OCI-LY1 (cell line): ENCODE measurements at regions not wholly inside any gene's neighbourhood (a gene's known extent, or its start where the extent isn't known, plus 50 kb on each side); places are given as distances from the start of the nearest gene placed in this dataset.
"Not testable (repeated sequence)": the region's sequence is repeated elsewhere in the genome, so short reads cannot be mapped to it uniquely, and the experiment has no call there.

Experiments
- H2AFZ ChIP-seq: fragments of 200-600 bp; sonication (generic), shearing (Covaris generic); 2 replicates; pipeline ENCODE4 v1.6.0; 2014; ENCODE audit warnings: antibody characterized with exemption, mild to moderate bottlenecking, low read length
- H3F3A ChIP-seq: fragments of 200-600 bp; sonication (generic), shearing (Covaris generic); 2 replicates; pipeline ENCODE4 v1.6.0; 2014; ENCODE audit warnings: mild to moderate bottlenecking, antibody characterized with exemption, low read length, moderate library complexity; ENCODE audit not compliant: insufficient read depth
- H3K27ac ChIP-seq: fragments of 200-600 bp; sonication (generic); 2 replicates; pipeline ENCODE4 v1.5.1; 2014; ENCODE audit warnings: low read length, mixed run types, mild to moderate bottlenecking, low read depth; ENCODE audit not compliant: poor library complexity, severe bottlenecking
- H3K27me3 ChIP-seq: fragments of 200-600 bp; sonication (generic); 2 replicates; pipeline ENCODE4 v1.6.0; 2014; ENCODE audit warnings: antibody characterized with exemption, mild to moderate bottlenecking, low read length, moderate library complexity; ENCODE audit not compliant: insufficient read depth
- H3K36me3 ChIP-seq: fragments of 200-600 bp; sonication (generic); 2 replicates; pipeline ENCODE4 v1.6.1; 2014; ENCODE audit warnings: mild to moderate bottlenecking, antibody characterized with exemption, low read length, moderate library complexity, mixed read lengths; ENCODE audit not compliant: insufficient read depth
- H3K4me1 ChIP-seq: fragments of 200-600 bp; sonication (generic); 2 replicates; pipeline ENCODE4 v1.5.1; 2014; ENCODE audit warnings: mild to moderate bottlenecking, low read length, moderate library complexity; ENCODE audit not compliant: insufficient read depth, severe bottlenecking
- H3K4me2 ChIP-seq: fragments of 200-600 bp; sonication (generic), shearing (Covaris generic); 2 replicates; pipeline ENCODE4 v1.6.1; 2014; ENCODE audit warnings: low read length
- H3K4me3 ChIP-seq: fragments of 200-600 bp; sonication (generic); 2 replicates; pipeline ENCODE4 v1.5.1; 2014; ENCODE audit warnings: low read length, low read depth, mild to moderate bottlenecking, mixed read lengths; ENCODE audit not compliant: poor library complexity, severe bottlenecking
- H3K79me2 ChIP-seq: fragments of 200-600 bp; shearing (Covaris generic); 2 replicates; pipeline ENCODE4 v1.6.1; 2016; ENCODE audit warnings: mixed run types, low read length, mixed read lengths; ENCODE audit not compliant: insufficient read depth
- H3K9ac ChIP-seq: fragments of 200-600 bp; sonication (generic), shearing (Covaris generic); 2 replicates; pipeline ENCODE4 v1.6.1; 2014; ENCODE audit warnings: mild to moderate bottlenecking, low read length, mixed read lengths
- H3K9me2 ChIP-seq: fragments of 200-600 bp; sonication (generic), shearing (Covaris generic); 2 replicates; pipeline ENCODE4 v1.6.1; 2014; ENCODE audit warnings: low read depth, mild to moderate bottlenecking, low read length, mixed read lengths
- H3K9me3 ChIP-seq: fragments of 200-600 bp; shearing (Covaris generic); 2 replicates; pipeline ENCODE4 v1.6.1; 2014; ENCODE audit warnings: low read length, mixed read lengths
- H4K20me1 ChIP-seq: fragments of 200-600 bp; sonication (generic), shearing (Covaris generic); 2 replicates; pipeline ENCODE4 v1.6.0; 2016; ENCODE audit warnings: mild to moderate bottlenecking, low read length; ENCODE audit not compliant: insufficient read depth
- EZH2 ChIP-seq: fragments of 200-600 bp; sonication (generic), shearing (Covaris generic); IDR thresholded peaks from 2 replicates; pipeline ENCODE4 v1.8.0; 2017; ENCODE audit warnings: borderline replicate concordance, mixed run types, mild to moderate bottlenecking, antibody characterized with exemption, low read length, moderate library complexity, mixed read lengths
- TF ChIP-seq, protein P1 (sequence below): fragments of 200-600 bp; sonication (generic), shearing (Covaris generic); IDR thresholded peaks from 2 replicates; pipeline ENCODE4 v1.5.1; 2017; ENCODE audit warnings: mild to moderate bottlenecking, antibody characterized with exemption, low read length, moderate library complexity, mixed read lengths

DNA sequence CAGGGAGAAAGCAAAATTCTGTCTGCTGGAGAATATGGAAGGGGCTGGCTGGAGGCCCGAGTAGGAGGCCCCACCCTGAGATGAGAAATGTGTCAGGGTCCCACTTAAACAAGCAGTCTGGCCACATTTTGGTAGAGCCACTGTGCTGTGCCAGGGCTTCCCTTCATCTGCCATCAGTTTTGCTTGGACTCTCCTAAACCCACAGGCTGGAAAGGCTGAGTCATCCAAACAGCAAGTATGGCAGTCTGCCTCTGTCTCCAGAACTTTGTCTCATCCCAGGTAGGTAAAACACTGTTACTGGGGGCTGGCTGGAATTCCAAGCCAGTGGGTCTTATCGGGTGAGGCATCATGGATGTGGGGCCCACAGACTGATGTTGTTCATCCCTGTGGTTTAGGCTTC lies 1390.6 kb downstream of the UQCRFS1 start:
- Histone ChIP-seq H2AFZ (no peak overlapping the region), H3K9me2 (no peaks in the 10 kb centered on the region), H4K20me1 (no peaks in the 10 kb centered on the region), H3K4me1 (no peaks in the 10 kb centered on the region), H3K4me3 (no peak overlapping the region), H3K36me3 (no peaks in the 10 kb centered on the region), H3F3A (no peaks in the 10 kb centered on the region), H3K27me3 (no peaks in the 10 kb centered on the region), H3K79me2 (no peaks in the 10 kb centered on the region), H3K9me3 (no peaks in the 10 kb centered on the region), H3K27ac (no peak overlapping the region), H3K4me2 (no peak overlapping the region), H3K9ac (no peak overlapping the region)
- no peak for TF ChIP-seq EZH2
- TF ChIP-seq, protein P1, sequence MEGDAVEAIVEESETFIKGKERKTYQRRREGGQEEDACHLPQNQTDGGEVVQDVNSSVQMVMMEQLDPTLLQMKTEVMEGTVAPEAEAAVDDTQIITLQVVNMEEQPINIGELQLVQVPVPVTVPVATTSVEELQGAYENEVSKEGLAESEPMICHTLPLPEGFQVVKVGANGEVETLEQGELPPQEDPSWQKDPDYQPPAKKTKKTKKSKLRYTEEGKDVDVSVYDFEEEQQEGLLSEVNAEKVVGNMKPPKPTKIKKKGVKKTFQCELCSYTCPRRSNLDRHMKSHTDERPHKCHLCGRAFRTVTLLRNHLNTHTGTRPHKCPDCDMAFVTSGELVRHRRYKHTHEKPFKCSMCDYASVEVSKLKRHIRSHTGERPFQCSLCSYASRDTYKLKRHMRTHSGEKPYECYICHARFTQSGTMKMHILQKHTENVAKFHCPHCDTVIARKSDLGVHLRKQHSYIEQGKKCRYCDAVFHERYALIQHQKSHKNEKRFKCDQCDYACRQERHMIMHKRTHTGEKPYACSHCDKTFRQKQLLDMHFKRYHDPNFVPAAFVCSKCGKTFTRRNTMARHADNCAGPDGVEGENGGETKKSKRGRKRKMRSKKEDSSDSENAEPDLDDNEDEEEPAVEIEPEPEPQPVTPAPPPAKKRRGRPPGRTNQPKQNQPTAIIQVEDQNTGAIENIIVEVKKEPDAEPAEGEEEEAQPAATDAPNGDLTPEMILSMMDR: no peak

DNA sequence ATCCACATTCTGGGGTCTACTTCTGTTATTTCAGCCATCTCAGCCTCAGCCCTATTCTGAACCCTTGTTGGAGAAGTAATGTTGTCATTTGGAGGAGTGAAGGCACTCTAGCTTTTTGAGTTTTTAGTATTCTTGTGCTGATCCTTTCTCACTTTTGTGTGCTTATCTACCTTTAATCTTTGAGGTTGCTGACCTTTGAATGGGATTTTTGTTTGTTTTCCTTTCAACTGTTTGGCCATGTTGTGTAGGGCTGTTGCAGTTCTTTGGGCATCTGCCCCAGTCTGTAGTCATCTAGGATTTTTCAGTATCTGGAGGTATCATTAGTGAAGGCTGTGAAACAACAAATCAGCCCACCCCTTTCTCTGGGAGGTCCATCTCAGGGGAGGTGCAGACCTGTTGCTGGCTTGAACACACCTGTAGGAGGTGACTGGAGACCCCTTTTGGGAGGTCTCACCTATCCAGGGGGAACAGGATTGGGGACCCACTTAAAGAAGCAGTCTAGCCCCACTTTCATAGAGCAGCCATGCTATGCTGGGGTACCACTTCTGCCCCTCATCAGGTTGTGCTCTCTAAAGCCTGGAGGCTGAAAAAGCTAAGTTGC lies 1391.4 kb downstream of the UQCRFS1 start:
- Histone ChIP-seq H3K27ac (no peak overlapping the region), H3K4me3 (no peak overlapping the region), H3K9ac (no peak overlapping the region), H3K27me3 (no peaks in the 10 kb centered on the region), H2AFZ (no peak overlapping the region), H3K4me1 (no peaks in the 10 kb centered on the region), H3K9me2 (no peaks in the 10 kb centered on the region), H3K79me2 (no peaks in the 10 kb centered on the region), H3F3A (no peaks in the 10 kb centered on the region), H3K36me3 (no peaks in the 10 kb centered on the region), H3K4me2 (no peak overlapping the region), H3K9me3 (no peaks in the 10 kb centered on the region), H4K20me1 (no peaks in the 10 kb centered on the region)
- TF ChIP-seq, protein P1: no peak
- no peak for TF ChIP-seq EZH2

DNA sequence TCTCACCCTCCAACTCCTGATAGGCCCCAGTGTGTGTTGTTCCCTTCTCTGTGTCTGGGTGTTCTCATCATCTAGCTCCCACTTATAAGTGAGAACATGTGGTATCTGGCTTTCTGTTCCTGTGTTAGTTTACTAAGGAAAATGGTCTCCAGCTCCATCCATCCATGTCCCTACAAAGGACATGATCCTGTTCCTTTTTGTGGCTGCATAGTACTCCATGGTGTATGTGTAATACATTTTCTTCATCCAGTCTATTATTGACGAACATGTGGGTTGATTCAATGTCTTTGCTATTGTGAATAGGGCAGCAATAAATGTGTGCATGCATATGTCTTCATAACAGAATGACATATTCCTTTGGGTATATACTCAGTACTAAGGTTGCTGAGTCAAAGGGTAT lies 1397.0 kb downstream of the UQCRFS1 start:
- Histone ChIP-seq H3K36me3 (no peaks in the 10 kb centered on the region), H4K20me1 (no peaks in the 10 kb centered on the region), H3K4me3 (no peak overlapping the region), H3F3A (no peaks in the 10 kb centered on the region), H3K9ac (no peak overlapping the region), H3K27me3 (no peaks in the 10 kb centered on the region), H3K79me2 (no peaks in the 10 kb centered on the region), H3K4me2 (no peak overlapping the region), H3K9me3 (no peaks in the 10 kb centered on the region), H3K27ac (no peak overlapping the region), H3K9me2 (no peaks in the 10 kb centered on the region), H3K4me1 (no peaks in the 10 kb centered on the region), H2AFZ (no peak overlapping the region)
- TF ChIP-seq, protein P1: no peak
- no peak for TF ChIP-seq EZH2

DNA sequence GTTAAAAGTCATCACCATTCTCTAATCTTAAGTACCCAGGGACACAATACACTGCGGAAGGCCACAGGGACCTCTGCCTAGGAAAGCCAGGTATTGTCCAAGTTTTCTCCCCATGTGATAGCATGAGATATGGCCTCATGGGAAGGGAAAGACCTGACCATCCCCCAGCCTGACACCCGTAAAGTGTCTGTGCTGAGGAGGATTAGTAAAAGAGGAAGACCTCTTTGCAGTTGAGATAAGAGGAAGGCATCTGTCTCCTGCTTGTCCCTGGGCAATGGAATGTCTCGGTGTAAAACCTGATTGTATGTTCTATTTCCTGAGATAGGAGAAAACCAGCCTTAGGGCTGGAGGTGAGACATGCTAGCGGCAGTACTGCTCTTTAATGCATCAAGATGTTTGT lies 1398.1 kb downstream of the UQCRFS1 start:
- H3K27ac ChIP-seq: not testable (repeated sequence)

DNA sequence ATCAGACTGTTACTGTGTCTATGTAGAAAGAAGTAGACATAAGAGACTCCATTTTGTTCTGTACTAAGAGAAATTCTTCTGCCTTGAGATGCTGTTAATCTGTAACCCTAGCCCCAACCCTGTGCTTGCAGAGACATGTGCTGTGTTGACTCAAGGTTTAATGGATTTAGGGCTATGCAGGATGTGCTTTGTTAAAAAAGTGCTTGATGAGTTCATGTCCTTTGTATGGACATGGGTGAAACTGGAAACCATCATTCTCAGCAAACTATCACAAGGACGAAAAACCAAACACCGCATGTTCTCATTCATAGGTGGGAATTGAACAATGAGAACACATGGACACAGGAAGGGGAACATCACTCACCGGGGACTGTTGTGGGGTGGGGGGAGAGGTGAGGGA lies 1398.7 kb downstream of the UQCRFS1 start:
- not testable (repeated sequence) for H3K9me2 ChIP-seq, H4K20me1 ChIP-seq, H3K9me3 ChIP-seq, H3K27ac ChIP-seq, H3K79me2 ChIP-seq, H3K4me3 ChIP-seq, H3F3A ChIP-seq, H2AFZ ChIP-seq, H3K9ac ChIP-seq, H3K27me3 ChIP-seq, H3K36me3 ChIP-seq, H3K4me1 ChIP-seq, H3K4me2 ChIP-seq

More for the DNA sequence above, 1398.1 kb downstream of the UQCRFS1 start:
- H3K79me2 ChIP-seq, H3K27me3 ChIP-seq, H3K9me3 ChIP-seq, H2AFZ ChIP-seq, H3K36me3 ChIP-seq, H3K4me2 ChIP-seq, H3K9ac ChIP-seq, H3K4me3 ChIP-seq, H4K20me1 ChIP-seq, H3K4me1 ChIP-seq, H3K9me2 ChIP-seq, H3F3A ChIP-seq: not testable (repeated sequence)
